ENCODE measurements at regions not wholly inside any gene's neighbourhood (a gene's known extent, or its start where the extent isn't known, plus 50 kb on each side); places are given as distances from the start of the nearest gene placed in this dataset.

DNA sequence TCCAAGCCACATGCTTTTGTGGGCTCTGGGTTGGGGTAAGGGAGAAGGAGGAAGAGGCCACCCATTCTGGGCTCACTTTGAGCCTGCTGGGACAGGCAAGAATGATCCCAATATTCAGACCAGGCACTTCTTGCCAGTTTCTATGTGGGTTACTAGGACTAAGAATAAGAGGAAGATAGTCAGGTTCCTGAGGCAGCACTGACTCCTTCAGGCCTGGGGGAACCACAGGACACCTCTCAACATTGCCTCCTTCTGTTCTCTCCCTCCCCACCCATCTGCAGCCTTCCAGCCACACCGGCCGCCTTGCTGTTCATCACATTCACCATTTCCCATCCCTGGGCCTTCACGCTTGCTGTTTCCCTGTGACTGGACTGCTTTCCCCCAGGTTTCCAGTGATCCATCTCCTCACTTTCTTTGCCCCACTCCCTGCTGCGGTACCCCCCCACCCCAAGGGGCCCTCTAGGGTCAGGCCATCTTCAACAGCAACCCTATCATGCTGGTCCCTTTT lies 69.2 kb upstream of the SIRPA start:
- TF ChIP-seq, protein P1, sequence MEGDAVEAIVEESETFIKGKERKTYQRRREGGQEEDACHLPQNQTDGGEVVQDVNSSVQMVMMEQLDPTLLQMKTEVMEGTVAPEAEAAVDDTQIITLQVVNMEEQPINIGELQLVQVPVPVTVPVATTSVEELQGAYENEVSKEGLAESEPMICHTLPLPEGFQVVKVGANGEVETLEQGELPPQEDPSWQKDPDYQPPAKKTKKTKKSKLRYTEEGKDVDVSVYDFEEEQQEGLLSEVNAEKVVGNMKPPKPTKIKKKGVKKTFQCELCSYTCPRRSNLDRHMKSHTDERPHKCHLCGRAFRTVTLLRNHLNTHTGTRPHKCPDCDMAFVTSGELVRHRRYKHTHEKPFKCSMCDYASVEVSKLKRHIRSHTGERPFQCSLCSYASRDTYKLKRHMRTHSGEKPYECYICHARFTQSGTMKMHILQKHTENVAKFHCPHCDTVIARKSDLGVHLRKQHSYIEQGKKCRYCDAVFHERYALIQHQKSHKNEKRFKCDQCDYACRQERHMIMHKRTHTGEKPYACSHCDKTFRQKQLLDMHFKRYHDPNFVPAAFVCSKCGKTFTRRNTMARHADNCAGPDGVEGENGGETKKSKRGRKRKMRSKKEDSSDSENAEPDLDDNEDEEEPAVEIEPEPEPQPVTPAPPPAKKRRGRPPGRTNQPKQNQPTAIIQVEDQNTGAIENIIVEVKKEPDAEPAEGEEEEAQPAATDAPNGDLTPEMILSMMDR (IDR thresholded peaks at IDR 0.05) = no peak
- TF ChIP-seq POLR2A (IDR thresholded peaks at IDR 0.05) = no peak

Data from esophagus squamous epithelium (tissue), 4 donors.